Inflammatory macrophage treated with lipopolysaccharide for 1 hour (primary cell): ENCODE measurements at regions not wholly inside any gene's neighbourhood (a gene's known extent, or its start where the extent isn't known, plus 50 kb on each side); places are given as distances from the start of the nearest gene placed in this dataset.
A peak's percentile ranks its signal among the peaks of the same experiment; 100 is the strongest.
"Not testable (repeated sequence)": the region's sequence is repeated elsewhere in the genome, so short reads cannot be mapped to it uniquely, and the experiment has no call there.

ENCODE experiments used
- DNase-seq, 2 donors: peaks; one replicate each; pipeline ENCODE4 v3.0.0-alpha.2; 2020 to 2022

- DNase-seq: not testable (repeated sequence)
These were observed 450.2 kb downstream of the DIRAS2 start for GRCh38 chr9:90192465-90192864.

- DNase-seq: peak in 1 of 2 donors; percentile 18
These were observed 443.7 kb downstream of the DIRAS2 start for GRCh38 chr9:90198956-90199355.

- no peak for DNase-seq
These were observed 440.9 kb downstream of the DIRAS2 start for GRCh38 chr9:90201766-90202165.

GRCh38 chr9:90204128-90204831 is 438.3 kb downstream of the DIRAS2 start:
- no peak for DNase-seq

GRCh38 chr9:90213045-90213444 is 429.6 kb downstream of the DIRAS2 start:
- DNase-seq: peak; percentile 9 to 17

- DNase-seq: peak in 1 of 2 donors; percentile 33
These were observed 423.0 kb downstream of the DIRAS2 start for GRCh38 chr9:90219548-90220118.

- DNase-seq: not testable (repeated sequence)
These were observed 420.7 kb downstream of the DIRAS2 start for GRCh38 chr9:90221899-90222298.

GRCh38 chr9:90226839-90227338 is 415.7 kb downstream of the DIRAS2 start:
- DNase-seq: peak; percentile 25 to 51

GRCh38 chr9:90233081-90233480 is 409.5 kb downstream of the DIRAS2 start:
- DNase-seq: not testable (repeated sequence)

GRCh38 chr9:90240541-90240940 is 402.1 kb downstream of the DIRAS2 start:
- no peak for DNase-seq

- DNase-seq: no peak
These were observed 397.0 kb downstream of the DIRAS2 start for GRCh38 chr9:90245661-90246060.

GRCh38 chr9:90249094-90249493 is 393.5 kb downstream of the DIRAS2 start:
- DNase-seq: no peak

- DNase-seq: peak in 1 of 2 donors; percentile 17
These were observed 391.3 kb downstream of the DIRAS2 start for GRCh38 chr9:90251316-90251715.

GRCh38 chr9:90256345-90256744 is 386.3 kb downstream of the DIRAS2 start:
- DNase-seq: no peak

GRCh38 chr9:90259311-90260246 is 383.0 kb downstream of the DIRAS2 start:
- DNase-seq: no peak

GRCh38 chr9:90261698-90262097 is 380.9 kb downstream of the DIRAS2 start:
- DNase-seq: no peak

- DNase-seq: no peak
These were observed 374.0 kb downstream of the DIRAS2 start for GRCh38 chr9:90268613-90269012.

GRCh38 chr9:90271707-90272106 is 370.9 kb downstream of the DIRAS2 start:
- no peak for DNase-seq

GRCh38 chr9:90274725-90275124 is 367.9 kb downstream of the DIRAS2 start:
- DNase-seq: no peak

GRCh38 chr9:90285946-90286345 is 356.7 kb downstream of the DIRAS2 start:
- DNase-seq: no peak

GRCh38 chr9:90287567-90288274 is 354.9 kb downstream of the DIRAS2 start:
- DNase-seq: no peak

- DNase-seq: no peak
These were observed 354.4 kb downstream of the DIRAS2 start for GRCh38 chr9:90288275-90288639.
